ENCODE measurements at regions not wholly inside any gene's neighbourhood (a gene's known extent, or its start where the extent isn't known, plus 50 kb on each side); places are given as distances from the start of the nearest gene placed in this dataset.

DNA sequence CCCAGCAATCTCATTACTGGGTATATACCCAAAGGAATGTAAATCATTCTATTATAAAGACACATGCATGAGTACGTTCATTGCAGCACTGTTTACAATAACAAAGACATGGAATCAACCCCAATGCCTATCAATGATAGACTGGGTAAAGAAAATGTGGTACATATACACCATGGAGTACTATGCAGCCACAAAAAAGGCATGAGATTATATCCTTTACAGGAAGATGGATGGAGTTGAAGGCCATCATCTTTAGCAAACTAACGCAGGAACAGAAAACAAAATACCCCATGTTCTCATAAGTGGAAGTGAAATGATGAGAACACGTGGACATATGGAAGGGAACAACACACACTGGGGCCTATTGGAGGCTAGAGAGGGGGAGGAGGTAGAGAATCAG lies 115.7 kb downstream of the NUS1 start:
- Histone ChIP-seq H4K20me1 (ENCODE audit: control insufficient read depth, insufficient read depth) (no peaks in the 10 kb centered on the region), H3K9ac (ENCODE audit: control insufficient read depth, insufficient read depth, low read length) (no peak overlapping the region), H3K27me3 (replicated peaks in 1 of 2; ENCODE audit: control insufficient read depth in 2 of 2, insufficient read depth in 2 of 2, low read length in 1 of 2) (no peaks in the 10 kb centered on the region), H2AFZ (ENCODE audit: control insufficient read depth, low read depth, low read length) (no peak overlapping the region), H3K4me2 (ENCODE audit: control insufficient read depth, insufficient read depth) (no peak overlapping the region), H3K4me3 (no peak overlapping the region), H3K79me2 (ENCODE audit: control insufficient read depth, insufficient read depth, low read length) (no peaks in the 10 kb centered on the region), H3K9me3 (replicated peaks; ENCODE audit: control insufficient read depth, insufficient read depth, low read length) (no peaks in the 10 kb centered on the region; the same call in 2 of the 3 replicates), H3K4me1 (ENCODE audit: control insufficient read depth, insufficient read depth, low read length) (no peaks in the 10 kb centered on the region), H3K36me3 (ENCODE audit: control insufficient read depth in 2 of 2, insufficient read depth in 2 of 2, low read length in 1 of 2) (no peaks in the 10 kb centered on the region), H3K27ac (ENCODE audit: control insufficient read depth, insufficient read depth) (no peak overlapping the region)
- no peak for TF ChIP-seq CEBPB (IDR thresholded peaks at IDR 0.05; ENCODE audit: borderline replicate concordance in 1 of 2, low read depth in 2 of 2, low read length in 2 of 2)
- no peak for TF ChIP-seq BHLHE40 (IDR thresholded peaks at IDR 0.05; ENCODE audit: borderline replicate concordance in 1 of 2, low read depth in 2 of 2, low read length in 1 of 2)
- no peak for TF ChIP-seq TBL1XR1 (IDR thresholded peaks at IDR 0.05; ENCODE audit: low read depth, low read length)
- TF ChIP-seq, protein P1, sequence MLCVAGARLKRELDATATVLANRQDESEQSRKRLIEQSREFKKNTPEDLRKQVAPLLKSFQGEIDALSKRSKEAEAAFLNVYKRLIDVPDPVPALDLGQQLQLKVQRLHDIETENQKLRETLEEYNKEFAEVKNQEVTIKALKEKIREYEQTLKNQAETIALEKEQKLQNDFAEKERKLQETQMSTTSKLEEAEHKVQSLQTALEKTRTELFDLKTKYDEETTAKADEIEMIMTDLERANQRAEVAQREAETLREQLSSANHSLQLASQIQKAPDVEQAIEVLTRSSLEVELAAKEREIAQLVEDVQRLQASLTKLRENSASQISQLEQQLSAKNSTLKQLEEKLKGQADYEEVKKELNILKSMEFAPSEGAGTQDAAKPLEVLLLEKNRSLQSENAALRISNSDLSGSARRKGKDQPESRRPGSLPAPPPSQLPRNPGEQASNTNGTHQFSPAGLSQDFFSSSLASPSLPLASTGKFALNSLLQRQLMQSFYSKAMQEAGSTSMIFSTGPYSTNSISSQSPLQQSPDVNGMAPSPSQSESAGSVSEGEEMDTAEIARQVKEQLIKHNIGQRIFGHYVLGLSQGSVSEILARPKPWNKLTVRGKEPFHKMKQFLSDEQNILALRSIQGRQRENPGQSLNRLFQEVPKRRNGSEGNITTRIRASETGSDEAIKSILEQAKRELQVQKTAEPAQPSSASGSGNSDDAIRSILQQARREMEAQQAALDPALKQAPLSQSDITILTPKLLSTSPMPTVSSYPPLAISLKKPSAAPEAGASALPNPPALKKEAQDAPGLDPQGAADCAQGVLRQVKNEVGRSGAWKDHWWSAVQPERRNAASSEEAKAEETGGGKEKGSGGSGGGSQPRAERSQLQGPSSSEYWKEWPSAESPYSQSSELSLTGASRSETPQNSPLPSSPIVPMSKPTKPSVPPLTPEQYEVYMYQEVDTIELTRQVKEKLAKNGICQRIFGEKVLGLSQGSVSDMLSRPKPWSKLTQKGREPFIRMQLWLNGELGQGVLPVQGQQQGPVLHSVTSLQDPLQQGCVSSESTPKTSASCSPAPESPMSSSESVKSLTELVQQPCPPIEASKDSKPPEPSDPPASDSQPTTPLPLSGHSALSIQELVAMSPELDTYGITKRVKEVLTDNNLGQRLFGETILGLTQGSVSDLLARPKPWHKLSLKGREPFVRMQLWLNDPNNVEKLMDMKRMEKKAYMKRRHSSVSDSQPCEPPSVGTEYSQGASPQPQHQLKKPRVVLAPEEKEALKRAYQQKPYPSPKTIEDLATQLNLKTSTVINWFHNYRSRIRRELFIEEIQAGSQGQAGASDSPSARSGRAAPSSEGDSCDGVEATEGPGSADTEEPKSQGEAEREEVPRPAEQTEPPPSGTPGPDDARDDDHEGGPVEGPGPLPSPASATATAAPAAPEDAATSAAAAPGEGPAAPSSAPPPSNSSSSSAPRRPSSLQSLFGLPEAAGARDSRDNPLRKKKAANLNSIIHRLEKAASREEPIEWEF (IDR thresholded peaks at IDR 0.05; ENCODE audit: insufficient replicate concordance, low read depth, low read length) = no peak
- TF ChIP-seq SMAD5 (IDR thresholded peaks at IDR 0.05; ENCODE audit: low read depth) = no peak
- no peak for TF ChIP-seq NR2C1 (IDR thresholded peaks at IDR 0.05)
- TF ChIP-seq MTA3 (IDR thresholded peaks at IDR 0.05; ENCODE audit: borderline replicate concordance, low read length) = no peak
- TF ChIP-seq, protein P2, sequence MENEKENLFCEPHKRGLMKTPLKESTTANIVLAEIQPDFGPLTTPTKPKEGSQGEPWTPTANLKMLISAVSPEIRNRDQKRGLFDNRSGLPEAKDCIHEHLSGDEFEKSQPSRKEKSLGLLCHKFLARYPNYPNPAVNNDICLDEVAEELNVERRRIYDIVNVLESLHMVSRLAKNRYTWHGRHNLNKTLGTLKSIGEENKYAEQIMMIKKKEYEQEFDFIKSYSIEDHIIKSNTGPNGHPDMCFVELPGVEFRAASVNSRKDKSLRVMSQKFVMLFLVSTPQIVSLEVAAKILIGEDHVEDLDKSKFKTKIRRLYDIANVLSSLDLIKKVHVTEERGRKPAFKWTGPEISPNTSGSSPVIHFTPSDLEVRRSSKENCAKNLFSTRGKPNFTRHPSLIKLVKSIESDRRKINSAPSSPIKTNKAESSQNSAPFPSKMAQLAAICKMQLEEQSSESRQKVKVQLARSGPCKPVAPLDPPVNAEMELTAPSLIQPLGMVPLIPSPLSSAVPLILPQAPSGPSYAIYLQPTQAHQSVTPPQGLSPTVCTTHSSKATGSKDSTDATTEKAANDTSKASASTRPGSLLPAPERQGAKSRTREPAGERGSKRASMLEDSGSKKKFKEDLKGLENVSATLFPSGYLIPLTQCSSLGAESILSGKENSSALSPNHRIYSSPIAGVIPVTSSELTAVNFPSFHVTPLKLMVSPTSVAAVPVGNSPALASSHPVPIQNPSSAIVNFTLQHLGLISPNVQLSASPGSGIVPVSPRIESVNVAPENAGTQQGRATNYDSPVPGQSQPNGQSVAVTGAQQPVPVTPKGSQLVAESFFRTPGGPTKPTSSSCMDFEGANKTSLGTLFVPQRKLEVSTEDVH (IDR thresholded peaks at IDR 0.05; ENCODE audit: low read depth, partially characterized antibody) = no peak
- in situ Hi-C loops (cut with MboI) = no loop called here
- no peak for ATAC-seq
- POLR2A ChIA-PET = no interaction called here
- CTCF ChIA-PET = interaction anchor here (1.3 kb wide), 2 partner anchors 12 to 24 kb away, joined by 3 read pairs; no protein-coding TSS in a partner anchor
- SMC1A ChIA-PET (ENCODE audit: uncharacterized antibody, unreplicated experiment) = no interaction called here
- RAD21 ChIA-PET (ENCODE audit: unreplicated experiment) = no interaction called here
- intact Hi-C loops (cut with micrococcal nuclease; ENCODE audit: unreplicated experiment) = no loop called here
- WGBS (ENCODE audit: insufficient coverage, insufficient replicate concordance, low lambda C conversion rate, missing lambda C conversion rate) = 48% methylated on average over 3 of the region's 3 CpGs
- no peak for DNase-seq (ENCODE audit: low read depth, low spot score)
- no TSS peak for BruUV-seq (replicated peaks)
- FAIRE-seq = no peak
